GM10248 (cell line): ENCODE measurements at regions not wholly inside any gene's neighbourhood (a gene's known extent, or its start where the extent isn't known, plus 50 kb on each side); places are given as distances from the start of the nearest gene placed in this dataset.

Source experiments
- CTCF ChIA-PET: fragments of 300-600 bp; sonication (Branson Sonifier 250); formaldehyde crosslinking; extraction: SDS; loops from one replicate; lab custom pipeline; 2021; ENCODE audit warnings: antibody characterized with exemption; lab: Yijun Ruan, JAX
- POLR2A ChIA-PET: fragments of 350-650 bp; sonication (Branson Sonifier 250); formaldehyde crosslinking; extraction: SDS; loops from one replicate; lab custom pipeline; 2020; ENCODE audit warnings: antibody characterized with exemption; lab: Yijun Ruan, JAX
- DNase-seq: peaks from one replicate; pipeline ENCODE4 v3.0.0; 2012; ENCODE audit errors: extremely low spot score
- CTCF ChIP-seq: IDR thresholded peaks from 2 replicates; pipeline ENCODE4 v1.5.1; 2012; ENCODE audit warnings: mild to moderate bottlenecking, low read depth; ENCODE audit errors: extremely low read depth, missing control alignments, control extremely low read depth

GRCh38 chrX:10965174-10965798 lies 145.8 kb upstream of the HCCS start:
- ChIA-PET CTCF (no interaction called here), POLR2A (no interaction called here)
- no peak for TF ChIP-seq CTCF
- DNase-seq, result no peak

GRCh38 chrX:10966057-10966456 lies 145.1 kb upstream of the HCCS start:
- ChIA-PET CTCF (no interaction called here), POLR2A (no interaction called here)
- DNase-seq, result no peak
- no peak for TF ChIP-seq CTCF

GRCh38 chrX:10971176-10971575 lies 140.0 kb upstream of the HCCS start:
- no peak for TF ChIP-seq CTCF
- no peak for DNase-seq
- POLR2A ChIA-PET, result no interaction called here
- CTCF ChIA-PET, result interaction anchor here (0.8 kb wide), 1 partner anchor 13 kb away, joined by 3 read pairs; no protein-coding TSS in a partner anchor

GRCh38 chrX:10971759-10972158 lies 139.4 kb upstream of the HCCS start:
- ChIA-PET CTCF (interaction anchor here (0.8 kb wide), 1 partner anchor 14 kb away, joined by 3 read pairs; no protein-coding TSS in a partner anchor), POLR2A (no interaction called here)
- DNase-seq, result no peak
- no peak for TF ChIP-seq CTCF

- no peak for TF ChIP-seq CTCF
- ChIA-PET POLR2A (no interaction called here), CTCF (no interaction called here)
- no peak for DNase-seq
These were observed 138.4 kb upstream of the HCCS start for GRCh38 chrX:10972706-10973105.

- DNase-seq, result no peak
- TF ChIP-seq CTCF, result no peak
- POLR2A ChIA-PET, result no interaction called here
These were observed 136.2 kb upstream of the HCCS start for GRCh38 chrX:10974920-10975319.

More at GRCh38 chrX:10974920-10975319, 136.2 kb upstream of the HCCS start:
- CTCF ChIA-PET, result no interaction called here
